HG02623 (cell line): ENCODE measurements at regions not wholly inside any gene's neighbourhood (a gene's known extent, or its start where the extent isn't known, plus 50 kb on each side); places are given as distances from the start of the nearest gene placed in this dataset.
A peak's percentile ranks its signal among the peaks of the same experiment; 100 is the strongest.
"Not testable (repeated sequence)": the region's sequence is repeated elsewhere in the genome, so short reads cannot be mapped to it uniquely, and the experiment has no call there.

Experiments used
- ATAC-seq: cut with Tn5 transposase; IDR thresholded peaks from one replicate; pipeline ENCODE4 v1.9.1; 2021; ENCODE audit warnings: moderate library complexity; ENCODE audit not compliant: unreplicated experiment

DNA sequence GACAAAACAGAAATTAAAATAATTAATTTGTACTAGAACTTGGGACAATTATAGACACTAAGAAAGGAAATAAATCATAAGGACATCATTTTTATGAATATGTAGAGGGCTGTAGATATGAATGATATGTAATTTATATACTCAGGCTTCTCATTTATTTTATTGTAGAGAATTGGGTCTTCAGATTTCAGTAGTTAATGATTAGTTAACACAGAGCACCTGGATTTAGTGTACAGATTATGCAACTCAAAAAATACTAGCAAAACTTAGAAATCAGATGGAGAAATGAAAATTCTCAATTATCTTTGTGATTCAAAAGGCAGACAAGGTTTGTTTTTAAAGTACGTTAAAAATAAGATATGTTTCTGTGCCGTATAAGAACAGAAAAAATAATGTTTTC lies 1311.7 kb upstream of the SLC39A10 start:
- no peak for ATAC-seq

DNA sequence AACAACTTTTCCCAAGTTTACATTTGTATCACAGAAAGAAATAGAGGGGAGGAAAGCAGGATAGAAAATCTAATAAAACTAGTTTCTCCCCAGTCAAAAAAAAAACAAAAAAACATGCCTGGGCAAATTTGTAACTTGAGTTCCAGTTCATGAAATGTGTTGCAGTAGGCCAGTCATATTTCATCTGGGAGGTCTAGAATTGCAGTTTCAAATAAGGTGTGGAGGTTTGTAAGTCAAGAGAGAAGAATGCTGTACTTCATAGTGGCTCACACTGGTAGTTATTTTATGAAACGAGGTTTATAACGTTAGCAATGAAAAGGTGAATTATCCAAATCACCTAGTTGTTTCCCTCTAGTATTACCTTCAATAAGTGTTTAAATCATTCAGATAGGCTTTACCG lies 1313.9 kb upstream of the SLC39A10 start:
- no peak for ATAC-seq

DNA sequence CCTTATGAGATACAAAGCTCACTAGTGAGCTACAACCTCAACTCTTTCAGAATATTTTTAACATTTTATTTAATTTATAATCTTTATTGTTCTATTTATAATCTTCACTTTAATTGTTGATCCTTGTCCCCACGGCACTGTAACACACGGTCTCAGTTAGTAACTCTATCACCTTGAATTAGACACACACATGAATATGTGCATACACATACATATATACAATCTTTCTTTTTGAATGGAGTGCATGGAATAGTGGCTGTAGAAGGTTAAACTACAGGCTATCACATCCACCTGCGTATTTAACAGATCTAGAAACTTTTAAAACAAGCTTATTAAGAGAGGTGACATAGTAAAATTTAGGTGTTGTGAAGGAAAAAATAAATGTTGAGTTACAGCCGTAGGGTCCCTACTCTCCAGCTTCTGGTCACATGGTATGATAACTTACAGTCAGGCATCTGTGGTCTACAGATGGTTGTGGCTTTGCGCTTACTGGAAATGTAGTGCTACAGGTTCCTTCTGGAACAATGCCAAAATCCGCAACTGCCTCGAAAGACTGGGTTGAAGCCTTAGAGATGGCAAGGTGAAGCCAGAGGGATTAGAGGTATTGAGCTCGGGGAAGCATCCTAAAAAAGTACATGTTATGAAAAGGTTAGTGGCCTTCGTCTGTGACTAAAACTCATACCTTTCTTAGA lies 1324.1 kb upstream of the SLC39A10 start:
- ATAC-seq = no peak

GRCh38 chr2:194328456-194328855 lies 1328.6 kb upstream of the SLC39A10 start:
- ATAC-seq = no peak

- no peak for ATAC-seq
These were observed 1329.7 kb upstream of the SLC39A10 start for GRCh38 chr2:194327196-194327888.

- ATAC-seq = no peak
These were observed 1333.3 kb upstream of the SLC39A10 start for GRCh38 chr2:194323740-194324139.

DNA sequence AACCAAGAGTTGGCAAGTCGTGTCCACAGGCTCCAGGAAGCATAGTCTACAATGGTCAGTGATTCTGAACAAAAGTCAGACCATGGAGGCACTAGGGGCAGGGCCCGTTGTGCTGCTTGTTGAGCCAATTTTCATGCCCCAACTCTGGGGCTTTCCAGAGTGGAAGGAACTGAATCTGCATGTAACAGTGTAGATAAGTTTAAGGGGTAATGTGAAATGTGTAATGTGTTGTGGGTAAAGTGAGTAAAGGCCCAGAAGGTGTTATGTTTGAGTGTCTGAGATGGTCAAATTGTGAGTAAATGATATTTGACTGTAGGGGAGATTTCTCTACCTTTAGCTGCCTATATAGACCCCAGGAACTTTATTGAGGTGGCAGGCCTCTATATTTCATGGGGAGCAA lies 1336.5 kb upstream of the SLC39A10 start:
- no peak for ATAC-seq

DNA sequence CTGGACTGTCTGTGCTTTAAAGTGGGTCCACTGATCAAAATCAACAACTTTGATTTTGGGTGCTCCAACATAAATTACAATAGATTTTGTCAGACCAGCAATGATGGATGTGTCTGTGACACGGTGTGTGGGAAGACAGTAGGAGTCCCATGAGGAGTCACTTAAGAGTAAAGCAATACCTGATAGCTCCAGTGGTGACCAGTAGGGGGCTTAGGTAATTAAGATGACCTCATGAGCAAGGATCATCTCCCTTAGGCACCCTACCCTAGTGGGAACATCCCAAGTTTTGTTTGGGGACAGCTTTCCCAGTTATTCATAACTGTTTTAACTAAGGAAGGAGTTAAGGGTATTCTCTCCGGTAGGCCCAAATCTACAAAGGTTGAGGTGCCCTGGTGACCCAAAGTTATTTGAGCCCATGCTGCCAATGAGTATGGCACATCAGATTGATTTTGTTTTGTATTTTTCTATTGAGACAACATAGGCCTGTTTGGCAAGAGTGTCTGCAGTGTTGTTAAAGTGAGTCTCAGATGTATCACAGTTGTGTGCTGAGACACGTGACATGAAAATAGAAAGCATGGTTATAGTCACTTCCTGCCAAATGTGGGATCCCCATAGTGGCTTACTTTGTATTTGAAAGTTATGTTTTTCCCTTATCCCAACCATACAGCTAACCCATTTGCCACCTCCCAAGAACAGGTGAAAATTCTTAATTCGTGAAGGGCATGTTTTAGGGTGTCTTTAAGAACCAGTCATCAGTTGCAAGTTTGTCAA lies 1337.6 kb upstream of the SLC39A10 start:
- ATAC-seq = peak; percentile 82

DNA sequence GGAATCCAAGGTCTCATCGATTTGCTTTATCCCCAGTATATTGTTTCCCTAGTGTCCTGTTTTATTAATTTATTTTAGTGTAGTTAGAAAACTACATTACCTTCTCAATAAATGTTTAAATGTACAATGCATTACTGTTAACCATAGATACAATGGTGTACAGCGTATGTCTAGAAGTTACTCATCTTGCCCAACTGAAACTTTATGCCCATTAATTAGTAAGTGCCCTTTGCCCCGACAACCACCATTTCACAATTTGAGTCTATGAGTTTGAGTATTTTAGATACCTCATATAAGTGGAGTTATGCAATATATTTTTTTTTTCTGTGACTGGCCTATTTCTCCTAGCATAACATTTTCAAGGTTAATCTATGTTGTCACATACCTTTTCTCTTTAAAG lies 1343.0 kb upstream of the SLC39A10 start:
- no peak for ATAC-seq

GRCh38 chr2:194304191-194304590 lies 1352.8 kb upstream of the SLC39A10 start:
- no peak for ATAC-seq

- no peak for ATAC-seq
These were observed 1355.1 kb upstream of the SLC39A10 start for GRCh38 chr2:194301946-194302345.

DNA sequence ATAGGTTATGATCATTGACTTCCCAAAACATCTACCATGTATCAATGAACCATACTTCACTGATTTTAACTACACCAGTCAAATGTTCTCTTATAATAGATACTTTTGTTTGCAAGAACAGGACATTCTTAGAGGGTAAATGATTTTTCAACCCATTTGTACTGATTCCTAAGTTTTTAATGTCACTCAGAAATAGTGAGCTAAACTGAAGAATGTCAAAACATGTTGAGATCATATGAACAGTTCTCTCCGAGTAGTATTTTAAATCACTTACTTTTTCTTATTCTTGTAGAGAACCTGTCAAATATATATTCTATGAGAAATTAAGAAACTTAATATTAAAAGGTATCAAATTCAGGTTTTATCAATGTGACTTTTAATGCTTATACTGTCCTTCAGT lies 1362.9 kb upstream of the SLC39A10 start:
- no peak for ATAC-seq

- no peak for ATAC-seq
These were observed 1365.9 kb upstream of the SLC39A10 start for GRCh38 chr2:194291104-194291503.

DNA sequence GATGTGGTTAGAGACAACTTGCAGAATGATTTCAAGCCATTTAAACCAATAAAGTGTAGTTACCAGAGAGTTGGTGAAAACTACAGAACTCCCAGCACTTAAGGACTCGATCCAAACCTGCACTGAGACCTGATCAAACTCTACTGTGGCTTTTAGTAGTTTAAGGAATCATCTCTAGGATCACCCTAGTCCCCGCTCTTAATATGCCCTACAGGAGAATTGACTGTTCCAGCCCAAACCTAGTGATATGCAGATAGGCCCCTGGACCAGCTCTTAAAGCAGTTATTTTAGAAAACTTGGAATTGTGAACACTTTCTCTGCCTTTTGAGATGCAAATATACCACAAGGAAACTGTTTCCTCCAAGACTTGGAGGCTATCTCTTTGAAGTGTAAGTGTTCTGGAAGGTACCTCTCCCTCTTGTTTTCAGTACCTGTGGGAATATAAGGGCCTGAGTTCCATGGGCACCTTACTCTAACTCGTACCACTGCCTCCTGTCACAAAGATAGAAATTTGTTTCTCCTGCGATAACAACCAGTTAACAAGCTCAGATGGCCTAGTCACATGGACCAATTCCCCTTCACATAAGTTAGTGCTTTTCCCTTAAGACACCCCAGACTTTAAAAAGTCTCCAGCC lies 1367.2 kb upstream of the SLC39A10 start:
- ATAC-seq = no peak

DNA sequence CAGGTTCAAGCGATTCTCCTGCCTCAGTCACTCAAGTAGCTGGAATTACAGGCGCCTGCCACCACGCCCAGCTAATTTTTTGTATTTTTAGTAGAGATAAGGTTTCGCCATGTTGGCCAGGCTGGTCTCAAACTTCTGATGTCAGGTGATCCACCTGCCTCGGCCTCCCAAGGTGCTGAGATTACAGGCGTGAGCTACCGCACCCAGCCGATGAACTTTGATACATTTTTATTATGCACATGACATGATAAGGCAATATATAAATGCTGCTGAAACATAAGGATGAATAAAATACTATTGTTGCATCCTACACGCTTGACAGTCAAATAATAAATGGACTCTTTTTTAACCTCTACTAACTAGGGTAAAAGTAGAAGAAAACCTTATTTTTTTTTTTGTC lies 1380.4 kb upstream of the SLC39A10 start:
- ATAC-seq = not testable (repeated sequence)

- no peak for ATAC-seq
These were observed 1385.6 kb upstream of the SLC39A10 start for GRCh38 chr2:194271293-194271961.

DNA sequence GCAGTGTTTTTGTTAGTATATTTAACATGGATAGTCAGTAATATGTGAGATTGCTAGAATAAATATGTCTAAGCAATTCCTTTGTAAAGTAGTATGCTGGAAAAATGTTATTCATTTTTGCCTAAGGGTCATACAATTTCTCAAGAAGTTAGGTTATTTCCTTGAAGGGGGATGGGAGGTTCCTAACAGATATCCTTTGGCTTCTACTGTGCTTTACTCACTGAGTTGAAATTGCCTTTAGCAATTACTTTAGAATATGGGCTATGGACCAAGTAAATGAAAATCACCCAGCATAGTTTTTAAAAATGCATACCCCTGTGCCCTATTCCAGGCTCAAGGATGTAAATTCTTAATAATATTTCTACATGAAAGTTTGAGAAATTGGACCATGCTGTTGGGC lies 1386.4 kb upstream of the SLC39A10 start:
- ATAC-seq = no peak

DNA sequence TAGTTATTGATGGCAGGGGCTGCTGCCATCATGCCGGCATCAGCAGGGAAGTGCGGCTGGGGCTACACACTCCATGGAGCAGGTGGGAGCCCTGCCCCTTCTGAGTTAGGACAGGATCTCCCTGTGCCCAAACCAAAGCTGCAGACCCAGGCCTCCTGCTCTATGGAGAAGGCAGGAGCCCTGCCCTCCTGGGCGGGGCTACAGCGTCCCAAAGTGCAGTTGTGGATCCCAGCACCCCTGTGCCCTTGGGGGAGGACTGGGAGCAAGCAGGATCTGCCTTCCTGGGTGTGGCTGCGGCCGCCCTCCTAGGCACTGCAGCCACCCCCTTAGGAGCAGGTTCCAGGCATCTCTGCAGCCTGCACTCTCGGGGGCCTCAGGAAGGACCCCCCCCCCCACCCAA lies 1392.4 kb upstream of the SLC39A10 start:
- ATAC-seq = no peak

DNA sequence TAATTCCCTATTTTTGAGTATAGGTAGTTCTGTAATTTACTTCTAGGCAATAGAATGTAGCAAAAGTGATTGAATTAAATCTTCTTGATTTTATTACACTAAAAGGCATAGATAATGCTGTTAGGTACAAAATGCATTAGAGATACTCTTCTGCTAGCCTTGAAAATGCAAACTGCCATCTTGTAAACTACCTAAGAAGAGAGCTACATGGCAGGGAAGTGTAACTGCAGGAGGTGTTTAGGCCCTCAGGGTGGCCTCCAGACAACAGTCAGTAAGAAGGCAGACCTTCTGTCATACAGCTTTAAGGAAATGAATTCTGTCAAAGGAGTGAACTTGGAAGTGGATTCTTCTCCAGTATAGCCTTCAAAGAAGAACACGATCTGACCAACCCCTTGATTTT lies 1396.8 kb upstream of the SLC39A10 start:
- no peak for ATAC-seq

- no peak for ATAC-seq
These were observed 1399.9 kb upstream of the SLC39A10 start for GRCh38 chr2:194257095-194257494.
